GM23248 (cell line): ENCODE measurements at regions not wholly inside any gene's neighbourhood (a gene's known extent, or its start where the extent isn't known, plus 50 kb on each side); places are given as distances from the start of the nearest gene placed in this dataset.

Experiments used
- EZH2 ChIP-seq: fragments of 200-600 bp; sonication (generic); IDR thresholded peaks from 2 replicates; pipeline ENCODE4 v1.6.1; 2018; ENCODE audit warnings: antibody characterized with exemption, mild to moderate bottlenecking; ENCODE audit not compliant: insufficient read depth, poor library complexity, severe bottlenecking
- EZH2phosphoT487 ChIP-seq: fragments of 200-600 bp; sonication (generic); IDR thresholded peaks from 2 replicates; pipeline ENCODE4 v1.6.1; 2018; ENCODE audit warnings: antibody characterized with exemption, moderate library complexity, mild to moderate bottlenecking, low read depth; ENCODE audit not compliant: insufficient read depth

DNA sequence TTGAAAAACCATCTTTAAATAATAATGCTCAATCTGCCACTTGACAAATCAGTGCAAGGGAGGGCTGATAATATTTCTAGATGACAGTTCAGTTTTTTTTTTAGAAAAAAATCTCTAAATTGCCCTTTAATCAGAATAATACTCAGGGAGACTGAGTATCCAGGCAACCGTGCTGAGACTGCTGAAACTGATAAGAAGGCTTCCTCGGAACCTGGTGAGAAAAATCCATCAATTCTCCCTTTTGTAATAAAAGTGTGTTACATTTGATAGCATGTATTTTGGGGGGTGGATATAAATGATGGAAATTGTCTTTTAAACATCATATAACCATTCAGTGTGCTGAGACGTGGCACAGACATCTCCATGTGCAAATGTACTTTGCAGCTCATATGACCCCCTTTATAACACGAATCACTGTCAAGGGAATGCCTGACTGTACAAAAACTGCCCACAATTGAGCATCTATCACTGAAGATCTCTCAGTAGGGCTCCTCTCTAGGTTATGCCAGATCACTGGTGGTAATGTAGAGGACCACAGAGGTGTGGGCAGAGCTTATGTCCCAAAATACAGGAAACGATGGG is 491.1 kb upstream of the ADARB2 start:
- TF ChIP-seq EZH2 (no peak), EZH2phosphoT487 (no peak)
